Fibroblast of lung (primary cell): ENCODE measurements at regions not wholly inside any gene's neighbourhood (a gene's known extent, or its start where the extent isn't known, plus 50 kb on each side); places are given as distances from the start of the nearest gene placed in this dataset.

Source experiments
- DNase-seq, 2 donors: peaks; one replicate each; pipeline versions ENCODE4 v3.0.0 to v3.0.0-alpha.2; 2010; ENCODE audit warnings: low read depth in 2 of 2
- H2AFZ ChIP-seq: 2 replicates; pipeline ENCODE4 v1.5.1; 2012; ENCODE audit warnings: low read length, control low read depth, inconsistent platforms
- H3K27ac ChIP-seq: 2 replicates; pipeline ENCODE4 v1.5.1; 2011; ENCODE audit warnings: low read length, control low read depth; ENCODE audit not compliant: insufficient read depth
- H3K27me3 ChIP-seq: 2 replicates; pipeline ENCODE4 v1.5.1; 2011; ENCODE audit warnings: mild to moderate bottlenecking, low read length; ENCODE audit not compliant: control insufficient read depth, insufficient read depth
- H3K36me3 ChIP-seq: 2 replicates; pipeline ENCODE4 v1.5.1; 2011; ENCODE audit warnings: low read length; ENCODE audit not compliant: control insufficient read depth, insufficient read depth
- H3K4me1 ChIP-seq: 2 replicates; pipeline ENCODE4 v1.5.1; 2011; ENCODE audit warnings: low read length; ENCODE audit not compliant: control insufficient read depth, insufficient read depth; ENCODE audit errors: extremely low read depth
- H3K4me2 ChIP-seq: 2 replicates; pipeline ENCODE4 v1.5.1; 2011; ENCODE audit warnings: low read length, control low read depth; ENCODE audit not compliant: insufficient read depth; ENCODE audit errors: extremely low read depth
- H3K4me3 ChIP-seq, 4 experiments: fragments of 200-600 bp in 1 of 4; sonication (generic) in 1 of 4; replicated peaks in 1 of 4; 2 replicates each; pipeline ENCODE4 v1.5.1; 2011 to 2016; ENCODE audit warnings: low read length in 4 of 4, low read depth in 3 of 4, mild to moderate bottlenecking in 3 of 4, control low read depth in 2 of 4, inconsistent platforms in 1 of 4, mixed read lengths in 1 of 4; ENCODE audit not compliant: insufficient read depth in 1 of 4; ENCODE audit errors: control extremely low read depth in 1 of 4
- H3K79me2 ChIP-seq: 2 replicates; pipeline ENCODE4 v1.5.1; 2012; ENCODE audit warnings: mild to moderate bottlenecking, low read length, inconsistent platforms; ENCODE audit not compliant: control insufficient read depth, insufficient read depth
- H3K9ac ChIP-seq: 2 replicates; pipeline ENCODE4 v1.5.1; 2011; ENCODE audit warnings: mild to moderate bottlenecking, low read length, control low read depth; ENCODE audit not compliant: insufficient read depth
- H3K9me3 ChIP-seq: 2 replicates; pipeline ENCODE4 v1.5.1; 2012; ENCODE audit warnings: low read depth, low read length; ENCODE audit not compliant: control insufficient read depth, insufficient read depth
- H4K20me1 ChIP-seq: 2 replicates; pipeline ENCODE4 v1.5.1; 2011; ENCODE audit warnings: low read length; ENCODE audit not compliant: control insufficient read depth, insufficient read depth; ENCODE audit errors: extremely low read depth
- EZH2 ChIP-seq: IDR thresholded peaks from 2 replicates; pipeline ENCODE4 v1.5.1; 2012; ENCODE audit warnings: low read length, control low read depth, mild to moderate bottlenecking; ENCODE audit errors: missing control alignments
- TF ChIP-seq, protein P1 (sequence below), 2 donors: IDR thresholded peaks in 1 of 2; conservative IDR thresholded peaks in 1 of 2; 1 replicate in 1 of 2; 2 replicates in 1 of 2; pipeline ENCODE4 v1.5.1; 2011 to 2012; ENCODE audit warnings: low read length in 2 of 2, control low read depth in 1 of 2, inconsistent platforms in 1 of 2, low read depth in 1 of 2, mild to moderate bottlenecking in 1 of 2

DNA sequence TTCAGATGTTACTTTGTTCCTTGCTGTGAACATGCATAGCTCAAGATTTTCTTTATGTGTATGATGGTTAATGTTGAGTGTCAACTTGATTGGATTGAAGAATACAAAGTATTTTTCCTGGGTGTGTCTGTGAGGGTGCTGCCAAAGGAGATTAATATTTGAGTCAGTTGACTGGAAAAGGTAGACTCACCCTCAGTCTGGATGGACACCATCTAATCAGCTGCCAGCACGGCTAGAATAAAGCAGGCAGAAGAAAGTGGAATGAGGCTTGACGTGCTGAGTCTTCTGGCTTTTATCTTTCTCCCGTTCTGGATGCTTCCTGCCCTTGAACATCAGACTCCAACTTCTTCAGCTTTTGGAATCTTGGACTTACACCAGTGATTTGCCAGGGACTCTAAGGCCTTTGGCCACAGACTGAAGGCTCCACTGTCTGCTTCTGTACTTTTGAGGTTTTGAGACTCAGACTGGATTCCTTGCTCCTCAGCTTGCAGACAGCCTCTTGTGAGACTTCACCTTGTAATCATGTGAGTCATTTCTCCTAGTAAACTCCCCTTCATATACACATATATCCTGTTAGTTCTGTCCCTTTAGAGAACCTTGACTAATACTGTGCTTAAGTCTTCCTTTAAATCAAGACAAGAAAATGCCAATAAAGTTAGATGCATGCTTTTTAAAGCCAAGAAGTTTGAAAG lies 626.6 kb downstream of the KCNT2 start:
- H3K4me2 ChIP-seq, result no peak overlapping the region
- H3K9ac ChIP-seq, result no peak overlapping the region
- no peaks in the 10 kb centered on the region for H3K9me3 ChIP-seq
- no peak overlapping the region for H2AFZ ChIP-seq
- no peaks in the 10 kb centered on the region for H3K36me3 ChIP-seq
- H3K27me3 ChIP-seq, result no peaks in the 10 kb centered on the region
- TF ChIP-seq EZH2, result no peak
- TF ChIP-seq, protein P1, sequence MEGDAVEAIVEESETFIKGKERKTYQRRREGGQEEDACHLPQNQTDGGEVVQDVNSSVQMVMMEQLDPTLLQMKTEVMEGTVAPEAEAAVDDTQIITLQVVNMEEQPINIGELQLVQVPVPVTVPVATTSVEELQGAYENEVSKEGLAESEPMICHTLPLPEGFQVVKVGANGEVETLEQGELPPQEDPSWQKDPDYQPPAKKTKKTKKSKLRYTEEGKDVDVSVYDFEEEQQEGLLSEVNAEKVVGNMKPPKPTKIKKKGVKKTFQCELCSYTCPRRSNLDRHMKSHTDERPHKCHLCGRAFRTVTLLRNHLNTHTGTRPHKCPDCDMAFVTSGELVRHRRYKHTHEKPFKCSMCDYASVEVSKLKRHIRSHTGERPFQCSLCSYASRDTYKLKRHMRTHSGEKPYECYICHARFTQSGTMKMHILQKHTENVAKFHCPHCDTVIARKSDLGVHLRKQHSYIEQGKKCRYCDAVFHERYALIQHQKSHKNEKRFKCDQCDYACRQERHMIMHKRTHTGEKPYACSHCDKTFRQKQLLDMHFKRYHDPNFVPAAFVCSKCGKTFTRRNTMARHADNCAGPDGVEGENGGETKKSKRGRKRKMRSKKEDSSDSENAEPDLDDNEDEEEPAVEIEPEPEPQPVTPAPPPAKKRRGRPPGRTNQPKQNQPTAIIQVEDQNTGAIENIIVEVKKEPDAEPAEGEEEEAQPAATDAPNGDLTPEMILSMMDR (conservative IDR thresholded peaks at IDR 0.05 in 1 of 2, IDR thresholded peaks at IDR 0.05 in 1 of 2; ENCODE audit: low read depth in 1 of 2, low read length in 2 of 2), result no peak
- H3K4me1 ChIP-seq, result no peaks in the 10 kb centered on the region
- H4K20me1 ChIP-seq, result no peaks in the 10 kb centered on the region
- no peak overlapping the region for H3K4me3 ChIP-seq
- peak; percentile 2 to 47 for DNase-seq
- no peak overlapping the region for H3K27ac ChIP-seq
- H3K79me2 ChIP-seq, result no peaks in the 10 kb centered on the region

DNA sequence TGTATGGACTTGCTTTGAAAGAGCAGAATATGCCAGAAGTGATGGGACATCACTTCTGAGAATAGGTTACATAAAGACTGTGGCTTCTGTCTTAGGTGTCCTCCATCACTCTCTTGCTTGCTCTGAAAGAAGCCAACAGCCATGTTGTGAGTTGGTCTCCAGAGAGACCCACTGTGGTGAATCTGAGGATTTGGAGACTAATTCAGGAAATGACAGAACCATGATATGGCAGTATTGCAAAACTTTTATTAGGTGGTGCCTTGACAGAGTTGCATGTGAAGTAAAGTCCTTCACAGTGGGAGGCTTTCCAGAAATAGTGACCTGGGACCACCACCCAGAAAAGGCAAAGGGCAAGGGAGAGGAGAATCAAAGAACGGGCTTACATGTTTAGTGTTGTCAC lies 628.6 kb downstream of the KCNT2 start:
- Histone ChIP-seq H3K27me3 (no peaks in the 10 kb centered on the region), H4K20me1 (no peaks in the 10 kb centered on the region), H3K27ac (no peak overlapping the region), H3K9me3 (no peaks in the 10 kb centered on the region), H3K4me3 (no peak overlapping the region), H3K9ac (no peak overlapping the region), H2AFZ (no peak overlapping the region), H3K4me1 (no peaks in the 10 kb centered on the region), H3K4me2 (no peak overlapping the region), H3K36me3 (no peaks in the 10 kb centered on the region), H3K79me2 (no peaks in the 10 kb centered on the region)
- no peak for DNase-seq
- TF ChIP-seq, protein P1 (conservative IDR thresholded peaks at IDR 0.05 in 1 of 2, IDR thresholded peaks at IDR 0.05 in 1 of 2; ENCODE audit: low read depth in 1 of 2, low read length in 2 of 2), result no peak
- TF ChIP-seq EZH2, result no peak

DNA sequence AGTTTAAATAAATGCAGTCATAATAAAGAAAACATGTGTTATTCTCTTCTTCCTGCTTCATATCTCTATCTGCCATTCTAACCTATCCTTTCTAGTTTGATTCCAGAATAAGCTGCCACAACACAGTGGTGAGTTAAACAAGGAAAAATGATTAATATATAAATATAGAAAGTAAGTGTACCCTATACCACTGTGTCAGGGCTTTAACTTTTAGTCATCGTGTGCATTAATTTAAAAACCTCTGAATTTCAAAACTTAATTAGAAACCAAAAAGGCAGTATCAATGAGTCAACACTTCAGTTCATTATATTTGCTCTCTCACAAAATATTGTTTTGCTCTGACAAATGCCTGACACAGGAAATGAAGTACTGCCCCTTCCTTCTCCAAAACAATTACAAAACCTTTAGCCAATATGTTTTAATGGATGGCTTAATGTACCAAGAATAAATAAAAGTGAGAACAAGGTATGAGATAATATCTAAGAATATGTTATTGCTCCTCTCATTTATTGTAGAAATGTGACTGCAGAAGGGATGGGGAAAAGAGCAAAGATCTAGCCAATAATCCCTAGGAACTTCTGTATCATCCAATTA lies 634.8 kb downstream of the KCNT2 start:
- Histone ChIP-seq H3K4me2 (no peak overlapping the region), H4K20me1 (no peaks in the 10 kb centered on the region), H2AFZ (no peak overlapping the region), H3K27ac (no peak overlapping the region), H3K36me3 (no peaks in the 10 kb centered on the region), H3K4me3 (no peak overlapping the region), H3K79me2 (no peaks in the 10 kb centered on the region), H3K9me3 (no peaks in the 10 kb centered on the region), H3K9ac (no peak overlapping the region), H3K4me1 (no peaks in the 10 kb centered on the region), H3K27me3 (no peaks in the 10 kb centered on the region)
- no peak for TF ChIP-seq EZH2
- TF ChIP-seq, protein P1 (conservative IDR thresholded peaks at IDR 0.05 in 1 of 2, IDR thresholded peaks at IDR 0.05 in 1 of 2; ENCODE audit: low read depth in 1 of 2, low read length in 2 of 2), result no peak
- no peak for DNase-seq
